Sigmoid colon (tissue), 6 donors: ENCODE measurements at regions not wholly inside any gene's neighbourhood (a gene's known extent, or its start where the extent isn't known, plus 50 kb on each side); places are given as distances from the start of the nearest gene placed in this dataset.

Experiments
- DNase-seq: peaks from one replicate; pipeline ENCODE4 v3.0.0-alpha.2; 2019
- H3K27ac ChIP-seq, 4 donors: fragments of 200-600 bp; sonication (generic); one replicate each; pipeline ENCODE4 v1.5.1; 2016 to 2019; ENCODE audit warnings: mild to moderate bottlenecking in 1 of 4
- H3K27me3 ChIP-seq, 3 donors: fragments of 200-600 bp; sonication (generic); one replicate each; pipeline ENCODE4 v1.5.1; 2019; ENCODE audit warnings: mild to moderate bottlenecking in 1 of 3
- H3K36me3 ChIP-seq, 4 donors: fragments of 200-600 bp; sonication (generic); one replicate each; pipeline ENCODE4 v1.5.1; 2016 to 2019
- H3K4me1 ChIP-seq, 4 donors: fragments of 200-600 bp; sonication (generic); one replicate each; pipeline ENCODE4 v1.5.1; 2017 to 2019
- H3K4me3 ChIP-seq, 4 donors: fragments of 200-600 bp; sonication (generic); one replicate each; pipeline ENCODE4 v1.5.1; 2017 to 2019; ENCODE audit warnings: mild to moderate bottlenecking in 2 of 4, moderate library complexity in 1 of 4
- H3K9me3 ChIP-seq, 4 donors: fragments of 200-600 bp in 3 of 4; sonication (generic) in 3 of 4; one replicate each; pipeline versions ENCODE4 v1.5.1 to v1.6.1; 2013 to 2019
- EP300 ChIP-seq, 4 donors: sonication (generic); formaldehyde crosslinking; IDR thresholded peaks; one replicate each; pipeline ENCODE4 v1.6.1; 2017; ENCODE audit warnings: antibody characterized with exemption in 4 of 4
- POLR2A ChIP-seq, 2 donors: fragments of 450-650 bp; IDR thresholded peaks; one replicate each; pipeline ENCODE4 v1.6.1; 2016; ENCODE audit warnings: antibody characterized with exemption in 2 of 2, mild to moderate bottlenecking in 2 of 2, moderate library complexity in 2 of 2
- POLR2AphosphoS5 ChIP-seq, 4 donors: sonication (generic); formaldehyde crosslinking; IDR thresholded peaks; one replicate each; pipeline ENCODE4 v1.6.1; 2017; ENCODE audit warnings: antibody characterized with exemption in 4 of 4
- WGBS, 2 donors: extraction: QIAGEN DNeasy Blood & Tissue Kit; methylation state at CpG; one replicate each; pipeline ENCODE4 v1.1.7; 2013; 5-methylcytosine and 5-hydroxymethylcytosine counted together
- intact Hi-C: fragments of 100-400 bp; cut with DNase I; formaldehyde crosslinking; loops from one replicate; pipeline ENCODE4 v1.15.1; 2023
- TF ChIP-seq, protein P1 (sequence below), 4 experiments: fragments of 450-650 bp in 3 of 4; fragments of 200-600 bp in 1 of 4; IDR thresholded peaks; one replicate each; pipeline ENCODE4 v1.5.1; 2016 to 2019; ENCODE audit warnings: antibody characterized with exemption in 4 of 4, mild to moderate bottlenecking in 3 of 4, moderate library complexity in 2 of 4
- donor health status: healthy with polysubstance abuse.
- donor health status: healthy.

- Histone ChIP-seq H3K4me3 (no peak overlapping the region), H3K9me3 (no peaks in the 10 kb centered on the region), H3K36me3 (no peaks in the 10 kb centered on the region), H3K27me3 (no peaks in the 10 kb centered on the region), H3K27ac (no peak overlapping the region), H3K4me1 (no peaks in the 10 kb centered on the region)
- TF ChIP-seq EP300 (IDR thresholded peaks at IDR 0.05) (no peak), POLR2A (IDR thresholded peaks at IDR 0.05) (no peak), POLR2AphosphoS5 (IDR thresholded peaks at IDR 0.05) (no peak)
- TF ChIP-seq, protein P1, sequence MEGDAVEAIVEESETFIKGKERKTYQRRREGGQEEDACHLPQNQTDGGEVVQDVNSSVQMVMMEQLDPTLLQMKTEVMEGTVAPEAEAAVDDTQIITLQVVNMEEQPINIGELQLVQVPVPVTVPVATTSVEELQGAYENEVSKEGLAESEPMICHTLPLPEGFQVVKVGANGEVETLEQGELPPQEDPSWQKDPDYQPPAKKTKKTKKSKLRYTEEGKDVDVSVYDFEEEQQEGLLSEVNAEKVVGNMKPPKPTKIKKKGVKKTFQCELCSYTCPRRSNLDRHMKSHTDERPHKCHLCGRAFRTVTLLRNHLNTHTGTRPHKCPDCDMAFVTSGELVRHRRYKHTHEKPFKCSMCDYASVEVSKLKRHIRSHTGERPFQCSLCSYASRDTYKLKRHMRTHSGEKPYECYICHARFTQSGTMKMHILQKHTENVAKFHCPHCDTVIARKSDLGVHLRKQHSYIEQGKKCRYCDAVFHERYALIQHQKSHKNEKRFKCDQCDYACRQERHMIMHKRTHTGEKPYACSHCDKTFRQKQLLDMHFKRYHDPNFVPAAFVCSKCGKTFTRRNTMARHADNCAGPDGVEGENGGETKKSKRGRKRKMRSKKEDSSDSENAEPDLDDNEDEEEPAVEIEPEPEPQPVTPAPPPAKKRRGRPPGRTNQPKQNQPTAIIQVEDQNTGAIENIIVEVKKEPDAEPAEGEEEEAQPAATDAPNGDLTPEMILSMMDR (IDR thresholded peaks at IDR 0.05): no peak
- intact Hi-C loops: no loop called here
- no peak for DNase-seq
- WGBS, 2 donors: 69 to 78% methylated on average over 1 of the region's 1 CpG
These were observed 56.2 kb downstream of the CRPPA start for GRCh38 chr7:16365177-16365576.

- H3K27ac ChIP-seq: no peak overlapping the region
- no peak overlapping the region for H3K4me3 ChIP-seq
- no peak for DNase-seq
- H3K27me3 ChIP-seq: no peaks in the 10 kb centered on the region
- no peaks in the 10 kb centered on the region for H3K9me3 ChIP-seq
- TF ChIP-seq, protein P1 (IDR thresholded peaks at IDR 0.05): no peak
- no peaks in the 10 kb centered on the region for H3K36me3 ChIP-seq
- intact Hi-C loops: no loop called here
- peaks cover 0 to 17% (median 3%) of the 10 kb centered on the region in 4 donors for H3K4me1 ChIP-seq
- 55 to 64% methylated on average over 4 of the region's 4 CpGs for WGBS, 2 donors
These were observed 62.1 kb downstream of the CRPPA start for GRCh38 chr7:16359216-16359615.

DNA sequence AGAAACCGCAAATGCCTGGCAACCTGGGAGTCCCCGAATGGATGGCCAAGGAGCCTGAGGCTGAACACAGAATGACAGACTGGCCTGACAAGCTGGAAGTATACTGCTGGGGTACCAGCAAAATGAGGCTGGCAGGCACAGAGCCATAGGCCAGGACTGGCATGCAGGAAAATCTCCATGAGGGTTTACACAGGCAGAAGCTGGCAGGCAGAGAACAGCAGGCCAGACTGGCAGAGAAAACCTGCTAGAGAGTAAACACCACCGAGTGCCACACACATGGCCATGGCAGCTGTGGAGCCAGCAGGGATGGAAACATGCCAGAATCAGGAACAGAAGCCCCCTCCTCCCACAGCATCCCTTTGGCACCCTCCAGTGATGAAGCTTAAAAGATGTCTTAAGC, 63.4 kb downstream of the CRPPA start:
- no peak for DNase-seq

GRCh38 chr7:16357474-16357873, 63.9 kb downstream of the CRPPA start:
- H3K27ac ChIP-seq: no peak overlapping the region
- H3K27me3 ChIP-seq: no peaks in the 10 kb centered on the region

More for the DNA sequence above, 63.4 kb downstream of the CRPPA start:
- Histone ChIP-seq H3K27me3 (no peaks in the 10 kb centered on the region), H3K36me3 (no peaks in the 10 kb centered on the region), H3K9me3 (no peaks in the 10 kb centered on the region), H3K4me3 (no peak overlapping the region), H3K27ac (no peak overlapping the region), H3K4me1 (peaks cover 0 to 17% (median 3%) of the 10 kb centered on the region in 4 donors)
- TF ChIP-seq POLR2AphosphoS5 (IDR thresholded peaks at IDR 0.05) (no peak), EP300 (IDR thresholded peaks at IDR 0.05) (no peak), POLR2A (IDR thresholded peaks at IDR 0.05) (no peak)
- TF ChIP-seq, protein P1 (IDR thresholded peaks at IDR 0.05): no peak
- intact Hi-C loops: no loop called here
- 58 to 64% methylated on average over 3 of the region's 3 CpGs for WGBS, 2 donors

More at GRCh38 chr7:16357474-16357873, 63.9 kb downstream of the CRPPA start:
- TF ChIP-seq EP300 (IDR thresholded peaks at IDR 0.05) (no peak), POLR2A (IDR thresholded peaks at IDR 0.05) (no peak), POLR2AphosphoS5 (IDR thresholded peaks at IDR 0.05) (no peak)
- TF ChIP-seq, protein P1 (IDR thresholded peaks at IDR 0.05): no peak
- no peaks in the 10 kb centered on the region for H3K36me3 ChIP-seq
- 48 to 72% methylated on average over 5 of the region's 5 CpGs for WGBS, 2 donors
- intact Hi-C loops: no loop called here
- H3K4me3 ChIP-seq: no peak overlapping the region
- H3K9me3 ChIP-seq: no peaks in the 10 kb centered on the region
- no peak for DNase-seq
- peaks cover 0 to 17% (median 3%) of the 10 kb centered on the region in 4 donors for H3K4me1 ChIP-seq
